ENCODE measurements at regions not wholly inside any gene's neighbourhood (a gene's known extent, or its start where the extent isn't known, plus 50 kb on each side); places are given as distances from the start of the nearest gene placed in this dataset.

- DNase-seq (no peak), ATAC-seq (replicated peaks) (no peak)
- H3K4me1 Mint-ChIP-seq (ENCODE audit: low read depth in 2 of 2), result no peaks in the 10 kb centered on the region
- no peak overlapping the region for H3K4me3 Mint-ChIP-seq
- peaks cover 3% of the 10 kb centered on the region for H3K36me3 Mint-ChIP-seq (ENCODE audit: insufficient read depth)
- no peak overlapping the region for H3K27ac Mint-ChIP-seq
- H3K9me3 Mint-ChIP-seq, result peaks cover 0 to 6% of the 10 kb centered on the region in 2 donors
- H3K27me3 Mint-ChIP-seq, result no peaks in the 10 kb centered on the region
Observed at GRCh38 chr4:136831553-136831952, 700.7 kb downstream of the PCDH18 start.

GRCh38 chr4:136829280-136829679 lies 703.0 kb downstream of the PCDH18 start:
- no peak overlapping the region for H3K27ac Mint-ChIP-seq
- H3K4me3 Mint-ChIP-seq, result no peak overlapping the region
- no peak for DNase-seq
- H3K4me1 Mint-ChIP-seq (ENCODE audit: low read depth in 2 of 2), result no peaks in the 10 kb centered on the region
- H3K9me3 Mint-ChIP-seq, result peaks cover 0 to 4% of the 10 kb centered on the region in 2 donors
- H3K27me3 Mint-ChIP-seq, result no peaks in the 10 kb centered on the region
- no peak for ATAC-seq (replicated peaks)
- peaks cover 3% of the 10 kb centered on the region for H3K36me3 Mint-ChIP-seq (ENCODE audit: insufficient read depth)

GRCh38 chr4:136823020-136823419 lies 709.3 kb downstream of the PCDH18 start:
- H3K27ac Mint-ChIP-seq, result no peak overlapping the region
- no peaks in the 10 kb centered on the region for H3K36me3 Mint-ChIP-seq (ENCODE audit: insufficient read depth)
- no peak overlapping the region for H3K4me3 Mint-ChIP-seq
- no peaks in the 10 kb centered on the region for H3K9me3 Mint-ChIP-seq
- ATAC-seq (replicated peaks) (no peak), DNase-seq (no peak)
- H3K27me3 Mint-ChIP-seq, result no peaks in the 10 kb centered on the region
- H3K4me1 Mint-ChIP-seq (ENCODE audit: low read depth in 2 of 2), result no peaks in the 10 kb centered on the region

- no peak for DNase-seq
- Mint-ChIP-seq H3K36me3 (ENCODE audit: insufficient read depth) (no peaks in the 10 kb centered on the region), H3K4me1 (ENCODE audit: low read depth in 2 of 2) (no peaks in the 10 kb centered on the region), H3K27me3 (no peaks in the 10 kb centered on the region), H3K27ac (no peak overlapping the region), H3K9me3 (no peaks in the 10 kb centered on the region), H3K4me3 (no peak overlapping the region)
- ATAC-seq (replicated peaks), result no peak
Observed at GRCh38 chr4:136818811-136819330, 713.4 kb downstream of the PCDH18 start.

- Mint-ChIP-seq H3K27me3 (no peaks in the 10 kb centered on the region), H3K36me3 (ENCODE audit: insufficient read depth) (peaks cover 3% of the 10 kb centered on the region), H3K4me1 (ENCODE audit: low read depth in 2 of 2) (no peaks in the 10 kb centered on the region), H3K4me3 (no peak overlapping the region), H3K27ac (no peak overlapping the region), H3K9me3 (no peaks in the 10 kb centered on the region)
- ATAC-seq (replicated peaks) (no peak), DNase-seq (no peak)
Observed at GRCh38 chr4:136812100-136812880, 720.0 kb downstream of the PCDH18 start.

GRCh38 chr4:136811496-136812077 lies 720.7 kb downstream of the PCDH18 start:
- Mint-ChIP-seq H3K4me1 (ENCODE audit: low read depth in 2 of 2) (no peaks in the 10 kb centered on the region), H3K27ac (no peak overlapping the region), H3K36me3 (ENCODE audit: insufficient read depth) (peaks cover 3% of the 10 kb centered on the region), H3K27me3 (no peaks in the 10 kb centered on the region), H3K4me3 (no peak overlapping the region), H3K9me3 (no peaks in the 10 kb centered on the region)
- DNase-seq (no peak), ATAC-seq (replicated peaks) (no peak)

GRCh38 chr4:136810626-136811025 lies 721.7 kb downstream of the PCDH18 start:
- Mint-ChIP-seq H3K27me3 (no peaks in the 10 kb centered on the region), H3K4me3 (no peak overlapping the region), H3K27ac (no peak overlapping the region), H3K4me1 (ENCODE audit: low read depth in 2 of 2) (no peaks in the 10 kb centered on the region), H3K36me3 (ENCODE audit: insufficient read depth) (peaks cover 3% of the 10 kb centered on the region), H3K9me3 (no peaks in the 10 kb centered on the region)
- ATAC-seq (replicated peaks) (no peak), DNase-seq (no peak)

- H3K9me3 Mint-ChIP-seq, result peaks cover 0 to 10% of the 10 kb centered on the region in 2 donors
- H3K36me3 Mint-ChIP-seq (ENCODE audit: insufficient read depth), result no peaks in the 10 kb centered on the region
- ATAC-seq (replicated peaks) (no peak), DNase-seq (no peak)
- H3K4me3 Mint-ChIP-seq, result no peak overlapping the region
- H3K27ac Mint-ChIP-seq, result no peak overlapping the region
- no peaks in the 10 kb centered on the region for H3K27me3 Mint-ChIP-seq
- no peaks in the 10 kb centered on the region for H3K4me1 Mint-ChIP-seq (ENCODE audit: low read depth in 2 of 2)
Observed at GRCh38 chr4:136806844-136807243, 725.5 kb downstream of the PCDH18 start.

GRCh38 chr4:136805617-136806016 lies 726.7 kb downstream of the PCDH18 start:
- Mint-ChIP-seq H3K27ac (no peak overlapping the region), H3K36me3 (ENCODE audit: insufficient read depth) (no peaks in the 10 kb centered on the region), H3K9me3 (peaks cover 0 to 10% of the 10 kb centered on the region in 2 donors), H3K27me3 (no peaks in the 10 kb centered on the region), H3K4me3 (no peak overlapping the region), H3K4me1 (ENCODE audit: low read depth in 2 of 2) (no peaks in the 10 kb centered on the region)
- ATAC-seq (replicated peaks) (no peak), DNase-seq (no peak)

GRCh38 chr4:136803433-136803832 lies 728.9 kb downstream of the PCDH18 start:
- H3K27me3 Mint-ChIP-seq, result no peaks in the 10 kb centered on the region
- H3K4me1 Mint-ChIP-seq (ENCODE audit: low read depth in 2 of 2), result no peaks in the 10 kb centered on the region
- H3K9me3 Mint-ChIP-seq, result peaks cover 0 to 17% of the 10 kb centered on the region in 2 donors
- ATAC-seq (replicated peaks), result no peak
- no peak overlapping the region for H3K4me3 Mint-ChIP-seq
- no peaks in the 10 kb centered on the region for H3K36me3 Mint-ChIP-seq (ENCODE audit: insufficient read depth)
- DNase-seq, result no peak
- no peak overlapping the region for H3K27ac Mint-ChIP-seq

- Mint-ChIP-seq H3K27ac (no peak overlapping the region), H3K4me1 (ENCODE audit: low read depth in 2 of 2) (no peaks in the 10 kb centered on the region), H3K4me3 (no peak overlapping the region), H3K9me3 (peaks cover 0 to 17% of the 10 kb centered on the region in 2 donors), H3K36me3 (ENCODE audit: insufficient read depth) (no peaks in the 10 kb centered on the region), H3K27me3 (no peaks in the 10 kb centered on the region)
- DNase-seq, result no peak
- no peak for ATAC-seq (replicated peaks)
Observed at GRCh38 chr4:136800248-136800647, 732.0 kb downstream of the PCDH18 start.

- Mint-ChIP-seq H3K4me3 (no peak overlapping the region), H3K36me3 (ENCODE audit: insufficient read depth) (no peaks in the 10 kb centered on the region), H3K27me3 (no peaks in the 10 kb centered on the region), H3K27ac (no peak overlapping the region), H3K9me3 (peaks cover 0 to 7% of the 10 kb centered on the region in 2 donors), H3K4me1 (ENCODE audit: low read depth in 2 of 2) (no peaks in the 10 kb centered on the region)
- ATAC-seq (replicated peaks) (no peak), DNase-seq (no peak)
Observed at GRCh38 chr4:136796953-136797352, 735.3 kb downstream of the PCDH18 start.

GRCh38 chr4:136793848-136794247 lies 738.4 kb downstream of the PCDH18 start:
- Mint-ChIP-seq H3K9me3 (peaks cover 0 to 4% of the 10 kb centered on the region in 2 donors), H3K27me3 (no peaks in the 10 kb centered on the region), H3K4me3 (no peak overlapping the region), H3K27ac (no peak overlapping the region), H3K36me3 (ENCODE audit: insufficient read depth) (no peaks in the 10 kb centered on the region), H3K4me1 (ENCODE audit: low read depth in 2 of 2) (no peaks in the 10 kb centered on the region)
- no peak for DNase-seq
- ATAC-seq (replicated peaks), result no peak

GRCh38 chr4:136784326-136784725 lies 748.0 kb downstream of the PCDH18 start:
- Mint-ChIP-seq H3K27ac (no peak overlapping the region), H3K4me3 (no peak overlapping the region), H3K27me3 (no peaks in the 10 kb centered on the region), H3K4me1 (ENCODE audit: low read depth in 2 of 2) (no peaks in the 10 kb centered on the region), H3K9me3 (peaks cover 0 to 5% of the 10 kb centered on the region in 2 donors), H3K36me3 (ENCODE audit: insufficient read depth) (no peaks in the 10 kb centered on the region)
- ATAC-seq (replicated peaks), result no peak
- no peak for DNase-seq
